SU-DHL-6 (cell line): ENCODE measurements at regions not wholly inside any gene's neighbourhood (a gene's known extent, or its start where the extent isn't known, plus 50 kb on each side); places are given as distances from the start of the nearest gene placed in this dataset.

ENCODE experiments used
- H2AFZ ChIP-seq: fragments of 200-600 bp; sonication (generic); 2 replicates; pipeline ENCODE4 v1.6.1; 2014; ENCODE audit warnings: low read depth, mild to moderate bottlenecking, moderate library complexity, mixed read lengths, antibody characterized with exemption, low read length; ENCODE audit not compliant: severe bottlenecking
- H3F3A ChIP-seq: fragments of 200-600 bp; shearing (Covaris generic); 2 replicates; pipeline ENCODE4 v1.6.0; 2016; ENCODE audit warnings: antibody characterized with exemption, mild to moderate bottlenecking; ENCODE audit not compliant: insufficient read depth
- H3K27ac ChIP-seq: fragments of 200-600 bp; sonication (generic); 2 replicates; pipeline ENCODE4 v1.5.1; 2016; ENCODE audit warnings: low read depth, mild to moderate bottlenecking, low read length, moderate library complexity, mixed read lengths
- H3K27me3 ChIP-seq: fragments of 200-600 bp; sonication (generic), shearing (Covaris generic); 2 replicates; pipeline ENCODE4 v1.6.0; 2014; ENCODE audit warnings: mild to moderate bottlenecking, low read length
- H3K36me3 ChIP-seq: fragments of 200-600 bp; sonication (generic); 2 replicates; pipeline ENCODE4 v1.6.1; 2014; ENCODE audit warnings: mild to moderate bottlenecking, low read length, mixed read lengths
- H3K4me2 ChIP-seq: fragments of 300-600, 200-600 bp; shearing (Covaris generic), sonication (generic); 2 replicates; pipeline ENCODE4 v1.6.0; 2014; ENCODE audit warnings: low read length, low read depth, mild to moderate bottlenecking; ENCODE audit not compliant: poor library complexity, severe bottlenecking
- H3K4me3 ChIP-seq: fragments of 200-600 bp; sonication (generic); 2 replicates; pipeline ENCODE4 v1.5.1; 2014; ENCODE audit warnings: antibody characterized with exemption, low read length, mild to moderate bottlenecking, mixed read lengths; ENCODE audit not compliant: insufficient read depth, poor library complexity, severe bottlenecking
- H3K79me2 ChIP-seq: fragments of 200-600 bp; sonication (generic); 2 replicates; pipeline ENCODE4 v1.6.1; 2014; ENCODE audit warnings: mild to moderate bottlenecking, low read length, moderate library complexity; ENCODE audit not compliant: insufficient read depth
- H3K9ac ChIP-seq: fragments of 200-600 bp; sonication (generic); 2 replicates; pipeline ENCODE4 v1.7.0; 2014; ENCODE audit warnings: mild to moderate bottlenecking, low read length
- H3K9me2 ChIP-seq: fragments of 200-600 bp; sonication (generic); replicated peaks from 2 replicates; pipeline ENCODE4 v1.6.1; 2014; ENCODE audit warnings: low read length; ENCODE audit not compliant: insufficient read depth
- H3K9me3 ChIP-seq: fragments of 200-600 bp; sonication (generic); 2 replicates; pipeline ENCODE4 v1.6.1; 2014; ENCODE audit warnings: low read length, mixed read lengths; ENCODE audit not compliant: insufficient read depth
- H4K20me1 ChIP-seq: fragments of 200-600 bp; sonication (generic); 2 replicates; pipeline ENCODE4 v1.6.1; 2014; ENCODE audit warnings: low read depth, mild to moderate bottlenecking, antibody characterized with exemption, low read length, moderate library complexity, mixed read lengths
- CTCF ChIP-seq: fragments of 200-600 bp; sonication (generic); IDR thresholded peaks from one replicate; pipeline ENCODE4 v1.5.1; 2017; ENCODE audit warnings: antibody characterized with exemption, mild to moderate bottlenecking, low read length, moderate library complexity; ENCODE audit not compliant: insufficient read depth, poor library complexity, severe bottlenecking
- EZH2phosphoT487 ChIP-seq: fragments of 200-600 bp; sonication (generic), shearing (Covaris generic); conservative IDR thresholded peaks from 2 replicates; pipeline ENCODE4 v1.6.1; 2018; ENCODE audit warnings: mild to moderate bottlenecking, antibody characterized with exemption, low read length, moderate library complexity, mixed read lengths

- Histone ChIP-seq H3K79me2 (no peaks in the 10 kb centered on the region), H3K36me3 (no peaks in the 10 kb centered on the region), H3K9me3 (no peaks in the 10 kb centered on the region), H3F3A (no peaks in the 10 kb centered on the region), H3K9ac (no peak overlapping the region), H3K27ac (no peak overlapping the region), H3K27me3 (no peaks in the 10 kb centered on the region), H3K4me3 (no peak overlapping the region), H4K20me1 (no peaks in the 10 kb centered on the region), H3K9me2 (no peaks in the 10 kb centered on the region), H2AFZ (no peak overlapping the region), H3K4me2 (no peak overlapping the region)
- no peak for TF ChIP-seq CTCF
- TF ChIP-seq EZH2phosphoT487 = no peak
Measured at GRCh38 chr6:120237221-120237620, 887.7 kb upstream of the MAN1A1 start.

DNA sequence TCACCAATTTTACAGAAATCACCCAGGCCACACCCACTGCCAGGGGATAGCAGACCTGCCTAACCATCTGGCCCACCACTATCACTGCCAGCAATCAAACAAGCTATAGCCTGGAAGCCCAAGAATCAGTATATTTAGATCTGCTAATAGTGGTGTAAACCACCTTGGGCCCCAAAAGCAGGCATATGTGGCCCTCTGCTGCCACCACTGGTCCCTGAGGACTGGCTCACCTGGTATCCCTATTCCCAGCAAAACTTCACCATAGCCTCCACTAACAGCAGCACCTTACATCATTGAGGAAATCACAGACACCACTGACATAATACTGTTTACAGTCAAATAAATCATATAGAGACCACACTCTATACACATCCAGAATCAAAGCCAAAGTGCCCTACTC lies 880.4 kb upstream of the MAN1A1 start:
- Histone ChIP-seq H2AFZ (no peak overlapping the region), H3K4me2 (no peak overlapping the region), H3K9ac (no peak overlapping the region), H3F3A (no peaks in the 10 kb centered on the region), H3K36me3 (no peaks in the 10 kb centered on the region), H3K9me3 (no peaks in the 10 kb centered on the region), H3K79me2 (no peaks in the 10 kb centered on the region), H3K27ac (no peak overlapping the region), H3K9me2 (no peaks in the 10 kb centered on the region), H3K4me3 (no peak overlapping the region), H4K20me1 (no peaks in the 10 kb centered on the region), H3K27me3 (no peaks in the 10 kb centered on the region)
- TF ChIP-seq EZH2phosphoT487 = no peak
- no peak for TF ChIP-seq CTCF

GRCh38 chr6:120228297-120228696 lies 878.7 kb upstream of the MAN1A1 start:
- Histone ChIP-seq H3K9me2 (no peaks in the 10 kb centered on the region), H3K27ac (no peak overlapping the region), H3K9ac (no peak overlapping the region), H4K20me1 (no peaks in the 10 kb centered on the region), H3K9me3 (no peaks in the 10 kb centered on the region), H2AFZ (no peak overlapping the region), H3K27me3 (no peaks in the 10 kb centered on the region), H3K79me2 (no peaks in the 10 kb centered on the region), H3K4me2 (no peak overlapping the region), H3F3A (no peaks in the 10 kb centered on the region), H3K4me3 (no peak overlapping the region), H3K36me3 (no peaks in the 10 kb centered on the region)
- TF ChIP-seq CTCF = no peak
- no peak for TF ChIP-seq EZH2phosphoT487

DNA sequence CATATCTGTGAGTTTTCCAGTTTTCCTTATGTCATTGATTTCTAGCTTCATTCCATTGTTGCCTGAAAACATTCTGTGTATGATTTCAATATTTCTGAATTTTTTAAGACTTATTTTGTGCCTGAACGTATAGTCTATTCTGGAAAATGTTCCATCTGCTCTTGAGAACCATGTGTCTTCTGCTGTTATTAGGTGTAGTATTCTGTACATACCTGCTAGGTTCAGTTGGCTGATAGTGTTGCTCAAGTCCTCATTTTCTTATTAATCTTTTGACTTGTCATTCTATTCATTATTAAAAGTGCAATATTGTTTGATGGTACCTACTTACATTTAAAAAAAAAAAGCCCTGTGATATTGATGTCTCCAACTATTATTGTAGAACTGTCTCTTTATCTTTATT lies 869.8 kb upstream of the MAN1A1 start:
- H3K4me2 ChIP-seq = no peak overlapping the region
- H3K4me3 ChIP-seq = no peak overlapping the region
- H3K9ac ChIP-seq = no peak overlapping the region
- no peaks in the 10 kb centered on the region for H3K9me2 ChIP-seq
- no peaks in the 10 kb centered on the region for H3K79me2 ChIP-seq
- TF ChIP-seq EZH2phosphoT487 (no peak), CTCF (no peak)
- no peak overlapping the region for H2AFZ ChIP-seq
- no peaks in the 10 kb centered on the region for H3F3A ChIP-seq
- no peak overlapping the region for H3K27ac ChIP-seq
- H3K9me3 ChIP-seq = no peaks in the 10 kb centered on the region
- no peaks in the 10 kb centered on the region for H3K27me3 ChIP-seq
- H4K20me1 ChIP-seq = no peaks in the 10 kb centered on the region
- no peaks in the 10 kb centered on the region for H3K36me3 ChIP-seq
